GM10266 (cell line): ENCODE measurements at regions not wholly inside any gene's neighbourhood (a gene's known extent, or its start where the extent isn't known, plus 50 kb on each side); places are given as distances from the start of the nearest gene placed in this dataset.

Experiments
- DNase-seq: peaks from one replicate; pipeline ENCODE4 v3.0.0; 2012; ENCODE audit errors: extremely low spot score
- TF ChIP-seq, protein P1 (sequence below): IDR thresholded peaks from 2 replicates; pipeline ENCODE4 v1.5.1; 2012; ENCODE audit warnings: mild to moderate bottlenecking, low read depth; ENCODE audit not compliant: control insufficient read depth, insufficient read depth; ENCODE audit errors: missing control alignments

DNA sequence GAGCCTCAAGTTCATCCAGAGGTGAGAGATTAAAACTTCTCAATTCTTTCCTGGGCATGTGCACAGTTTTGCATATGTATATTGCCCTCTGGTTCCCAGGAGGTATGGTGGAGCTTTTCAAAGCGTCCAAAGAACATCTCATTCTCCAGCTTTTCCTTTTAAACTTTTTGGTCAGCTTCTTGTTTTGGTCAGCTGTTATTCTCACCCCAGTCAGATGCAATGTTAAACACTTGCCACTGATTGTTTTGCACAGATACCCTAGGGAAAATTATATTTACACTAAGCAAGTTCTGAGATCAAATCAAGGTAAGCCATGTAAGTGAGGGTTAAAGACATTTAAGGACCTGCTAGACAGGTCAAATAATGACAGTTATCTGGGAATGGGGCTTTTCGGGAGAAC is 261.3 kb downstream of the EDEM1 start:
- TF ChIP-seq, protein P1, sequence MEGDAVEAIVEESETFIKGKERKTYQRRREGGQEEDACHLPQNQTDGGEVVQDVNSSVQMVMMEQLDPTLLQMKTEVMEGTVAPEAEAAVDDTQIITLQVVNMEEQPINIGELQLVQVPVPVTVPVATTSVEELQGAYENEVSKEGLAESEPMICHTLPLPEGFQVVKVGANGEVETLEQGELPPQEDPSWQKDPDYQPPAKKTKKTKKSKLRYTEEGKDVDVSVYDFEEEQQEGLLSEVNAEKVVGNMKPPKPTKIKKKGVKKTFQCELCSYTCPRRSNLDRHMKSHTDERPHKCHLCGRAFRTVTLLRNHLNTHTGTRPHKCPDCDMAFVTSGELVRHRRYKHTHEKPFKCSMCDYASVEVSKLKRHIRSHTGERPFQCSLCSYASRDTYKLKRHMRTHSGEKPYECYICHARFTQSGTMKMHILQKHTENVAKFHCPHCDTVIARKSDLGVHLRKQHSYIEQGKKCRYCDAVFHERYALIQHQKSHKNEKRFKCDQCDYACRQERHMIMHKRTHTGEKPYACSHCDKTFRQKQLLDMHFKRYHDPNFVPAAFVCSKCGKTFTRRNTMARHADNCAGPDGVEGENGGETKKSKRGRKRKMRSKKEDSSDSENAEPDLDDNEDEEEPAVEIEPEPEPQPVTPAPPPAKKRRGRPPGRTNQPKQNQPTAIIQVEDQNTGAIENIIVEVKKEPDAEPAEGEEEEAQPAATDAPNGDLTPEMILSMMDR, result no peak
- no peak for DNase-seq

DNA sequence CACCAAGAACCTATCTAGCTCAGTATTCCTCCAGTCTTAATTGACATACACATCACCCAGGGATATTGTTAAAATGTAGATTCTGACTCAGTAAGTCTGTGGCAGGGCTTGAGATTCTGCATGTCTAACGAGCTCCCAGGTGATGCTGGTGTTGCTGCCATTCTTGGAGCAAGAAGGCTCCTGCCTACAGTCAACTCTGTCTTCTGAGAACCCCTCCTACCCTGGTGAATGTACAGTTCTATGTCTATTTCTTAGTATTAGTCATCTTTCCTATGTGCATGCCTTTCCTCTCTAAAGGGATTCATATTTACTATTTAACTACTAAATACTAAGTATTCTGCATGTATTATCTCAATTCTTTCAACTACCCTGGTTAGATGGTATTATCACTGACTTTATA is 268.7 kb downstream of the EDEM1 start:
- no peak for DNase-seq
- TF ChIP-seq, protein P1, result no peak

DNA sequence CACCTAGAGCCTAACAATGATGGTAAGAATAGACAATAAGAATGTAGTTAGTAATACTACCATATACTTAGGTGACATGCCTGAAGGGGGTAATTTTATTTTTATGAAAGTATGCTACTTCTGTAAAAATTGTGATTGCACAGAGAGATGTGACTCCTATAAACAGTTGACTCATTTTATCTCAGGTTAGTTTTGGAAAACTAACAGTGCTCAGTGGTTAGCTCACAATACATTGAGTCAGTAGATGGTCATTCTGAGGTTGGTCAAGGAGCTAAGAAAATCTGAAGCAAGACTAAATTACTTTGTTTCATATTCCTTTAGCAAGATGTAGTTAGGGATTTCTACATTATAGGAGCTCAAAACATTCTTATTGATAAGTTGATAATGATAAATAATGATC is 271.0 kb downstream of the EDEM1 start:
- TF ChIP-seq, protein P1, result no peak
- no peak for DNase-seq

DNA sequence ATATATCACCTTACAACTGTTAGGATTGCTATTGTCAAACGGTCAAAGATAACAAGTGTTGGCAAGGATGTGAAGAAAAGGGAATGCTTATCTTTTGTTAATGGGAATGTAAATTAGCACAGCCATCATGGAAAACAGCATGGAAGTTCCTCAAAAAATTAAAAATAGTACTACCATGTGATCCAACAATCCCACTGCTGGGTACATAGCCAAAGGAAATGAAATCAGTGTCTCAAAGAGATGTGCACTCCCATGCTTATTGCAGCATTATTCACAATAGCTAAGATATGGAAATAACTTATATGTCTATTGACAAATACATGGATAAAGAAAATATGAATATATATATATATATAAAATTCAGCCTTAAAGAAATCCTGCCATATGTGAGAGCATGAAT is 274.6 kb downstream of the EDEM1 start:
- TF ChIP-seq, protein P1, result no peak
- no peak for DNase-seq

DNA sequence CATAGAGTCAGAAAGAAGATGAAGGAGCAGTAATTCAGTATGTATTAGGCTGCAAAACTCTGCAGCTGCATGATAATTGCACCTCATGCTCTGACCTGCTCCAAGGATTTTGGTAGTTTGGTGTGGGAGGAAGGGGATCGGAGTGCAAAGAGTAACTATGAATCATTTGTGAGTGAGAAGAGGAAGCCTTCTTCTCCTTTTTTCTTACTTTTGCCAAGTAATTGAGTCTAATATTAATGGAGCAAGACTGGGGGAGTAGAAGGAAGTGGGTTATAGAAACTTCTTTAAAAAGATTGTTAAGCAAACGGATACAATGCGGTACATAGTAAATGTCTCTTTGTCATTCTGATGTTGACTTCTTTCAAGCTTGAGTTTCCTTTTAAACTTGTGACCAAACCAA is 276.5 kb downstream of the EDEM1 start:
- TF ChIP-seq, protein P1, result no peak
- no peak for DNase-seq

DNA sequence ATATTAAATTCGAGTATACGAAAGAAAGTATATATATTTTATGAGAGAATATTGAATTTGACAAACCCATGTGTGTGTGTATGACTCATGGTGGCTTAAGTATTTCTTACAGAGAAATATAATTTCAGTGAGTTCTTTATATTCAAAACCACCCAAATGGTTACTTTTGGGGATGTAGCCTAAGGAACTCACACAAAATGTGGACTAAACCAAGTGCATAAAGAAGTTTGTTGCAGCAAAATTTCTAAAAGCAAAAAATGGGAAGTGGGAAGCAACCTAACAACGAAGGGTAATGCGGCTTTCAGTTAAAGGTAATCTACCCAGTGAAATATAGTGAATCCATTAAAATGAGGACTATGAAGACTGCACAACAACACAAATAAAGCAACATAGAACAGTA is 277.1 kb downstream of the EDEM1 start:
- no peak for DNase-seq

DNA sequence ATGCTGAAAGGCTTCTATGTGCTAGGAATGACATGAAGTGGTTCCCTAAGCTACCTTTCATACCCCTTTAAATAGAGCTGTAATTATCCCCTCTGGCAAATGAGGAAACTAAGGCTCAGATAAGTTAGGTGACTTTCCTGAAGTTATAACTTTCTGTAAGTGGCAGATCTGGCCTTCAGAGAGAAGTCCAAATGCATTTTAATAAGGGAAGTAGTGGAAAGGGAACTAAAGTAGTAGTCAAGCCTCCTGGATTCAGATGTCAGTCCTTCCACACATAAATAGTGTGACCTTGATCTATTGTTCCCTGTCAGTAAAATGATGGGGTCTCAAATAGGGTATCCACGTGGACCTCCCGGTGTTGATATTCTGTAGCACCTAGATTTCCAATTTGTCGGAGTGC is 277.7 kb downstream of the EDEM1 start:
- TF ChIP-seq, protein P1, result no peak
- DNase-seq, result no peak

More for the DNA sequence above, 277.1 kb downstream of the EDEM1 start:
- TF ChIP-seq, protein P1, result no peak
